Neural cell (in vitro differentiated cells): ENCODE measurements at regions not wholly inside any gene's neighbourhood (a gene's known extent, or its start where the extent isn't known, plus 50 kb on each side); places are given as distances from the start of the nearest gene placed in this dataset.

Experiments
- CTCF ChIP-seq: fragments of 450-650 bp; IDR thresholded peaks from 2 replicates; pipeline ENCODE4 v1.5.1; 2014; ENCODE audit warnings: antibody characterized with exemption, mild to moderate bottlenecking, moderate library complexity; ENCODE audit not compliant: poor library complexity, severe bottlenecking
- EP300 ChIP-seq: fragments of 450-650 bp; conservative IDR thresholded peaks from 2 replicates; pipeline ENCODE4 v1.6.1; 2014; ENCODE audit warnings: antibody characterized with exemption, mild to moderate bottlenecking, moderate library complexity; ENCODE audit not compliant: poor library complexity, severe bottlenecking
- EZH2 ChIP-seq: fragments of 200-600, 300-800 bp; shearing (Covaris generic), sonication (generic); IDR thresholded peaks from 2 replicates; pipeline ENCODE4 v1.6.1; 2014; ENCODE audit warnings: antibody characterized with exemption, low read length, borderline replicate concordance, mild to moderate bottlenecking; ENCODE audit not compliant: insufficient read depth, poor library complexity, severe bottlenecking
- MXI1 ChIP-seq: fragments of 450-650 bp; conservative IDR thresholded peaks from 2 replicates; pipeline ENCODE4 v1.6.1; 2014; ENCODE audit warnings: antibody characterized with exemption, mild to moderate bottlenecking; ENCODE audit not compliant: poor library complexity, severe bottlenecking
- POLR2AphosphoS5 ChIP-seq: IDR thresholded peaks from 2 replicates; pipeline ENCODE4 v1.6.1; 2012
- RAD21 ChIP-seq: fragments of 450-650 bp; conservative IDR thresholded peaks from 2 replicates; pipeline ENCODE4 v1.6.1; 2014; ENCODE audit warnings: antibody characterized with exemption, mild to moderate bottlenecking, moderate library complexity
- REST ChIP-seq: IDR thresholded peaks from 2 replicates; pipeline ENCODE4 v1.6.1; 2012; ENCODE audit warnings: borderline replicate concordance
- SMC3 ChIP-seq: fragments of 450-650 bp; conservative IDR thresholded peaks from 2 replicates; pipeline ENCODE4 v1.6.1; 2014; ENCODE audit warnings: antibody characterized with exemption, mild to moderate bottlenecking, moderate library complexity; ENCODE audit not compliant: poor library complexity
- TAF1 ChIP-seq: IDR thresholded peaks from 2 replicates; pipeline ENCODE4 v1.6.1; 2012; ENCODE audit warnings: low read depth

GRCh38 chr5:81878333-81878732 is 93.5 kb upstream of the ATG10 start:
- TF ChIP-seq EZH2 = no peak
- TF ChIP-seq CTCF = no peak
- TF ChIP-seq POLR2AphosphoS5 = no peak
- no peak for TF ChIP-seq REST
- no peak for TF ChIP-seq RAD21
- no peak for TF ChIP-seq TAF1
- TF ChIP-seq EP300 = no peak
- no peak for TF ChIP-seq SMC3
- TF ChIP-seq MXI1 = no peak
